SKM-1 (cell line): ENCODE measurements at regions not wholly inside any gene's neighbourhood (a gene's known extent, or its start where the extent isn't known, plus 50 kb on each side); places are given as distances from the start of the nearest gene placed in this dataset.

Experiments used
- DNase-seq: peaks from one replicate; lab custom pipeline; 2025; ENCODE audit not compliant: unreplicated experiment; lab: John Stamatoyannopoulos, UW

DNA sequence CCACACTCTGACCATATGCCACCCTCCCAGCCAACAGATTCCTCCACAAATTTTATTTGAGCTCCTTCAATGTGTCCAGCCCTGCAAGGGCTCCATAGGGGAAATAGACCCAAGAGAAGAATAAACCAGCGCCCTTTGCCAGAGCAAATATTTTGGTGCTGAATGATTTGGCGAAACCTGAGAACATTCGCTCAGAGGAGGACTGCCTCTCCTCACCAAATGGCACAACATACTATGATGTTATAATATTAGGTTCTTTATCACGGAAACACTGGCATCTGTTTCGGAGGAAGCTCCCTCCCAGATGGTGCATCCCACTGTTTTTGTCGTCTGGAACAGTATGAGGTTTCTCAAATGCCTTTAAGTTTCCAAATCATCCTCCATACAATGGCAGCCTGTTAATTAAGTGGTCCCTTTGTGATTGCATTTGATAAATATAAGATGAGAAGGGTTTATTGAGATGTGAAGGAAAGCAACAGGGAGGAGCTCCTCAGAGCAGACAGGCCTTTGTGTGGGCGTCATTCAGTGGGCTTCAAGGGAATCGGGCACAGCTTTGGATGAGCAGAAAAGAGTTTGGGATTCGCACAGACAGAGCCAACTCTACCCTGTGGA lies 139.1 kb upstream of the ADRA1B start:
- DNase-seq, result no peak

GRCh38 chr5:159779481-159779880 lies 136.8 kb upstream of the ADRA1B start:
- DNase-seq, result no peak

DNA sequence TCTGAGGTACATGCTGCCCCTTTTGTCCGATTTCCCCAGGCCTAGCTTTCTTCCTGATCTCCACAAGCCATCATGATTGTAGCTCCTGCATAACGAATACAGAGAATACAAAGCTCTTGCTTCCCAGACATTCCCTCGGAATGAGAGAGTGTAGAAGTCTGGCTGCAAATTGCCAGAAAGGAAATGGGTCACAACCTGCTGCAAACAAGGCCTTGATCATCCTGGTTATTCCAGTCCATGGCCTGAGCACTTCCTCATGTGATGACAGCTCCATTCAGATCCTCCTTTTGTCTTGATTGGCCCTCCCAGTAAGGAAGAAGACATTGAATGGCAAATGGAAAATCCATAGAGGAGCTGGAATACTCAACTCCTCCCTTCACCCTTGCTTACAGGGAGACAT lies 136.0 kb upstream of the ADRA1B start:
- DNase-seq, result no peak

DNA sequence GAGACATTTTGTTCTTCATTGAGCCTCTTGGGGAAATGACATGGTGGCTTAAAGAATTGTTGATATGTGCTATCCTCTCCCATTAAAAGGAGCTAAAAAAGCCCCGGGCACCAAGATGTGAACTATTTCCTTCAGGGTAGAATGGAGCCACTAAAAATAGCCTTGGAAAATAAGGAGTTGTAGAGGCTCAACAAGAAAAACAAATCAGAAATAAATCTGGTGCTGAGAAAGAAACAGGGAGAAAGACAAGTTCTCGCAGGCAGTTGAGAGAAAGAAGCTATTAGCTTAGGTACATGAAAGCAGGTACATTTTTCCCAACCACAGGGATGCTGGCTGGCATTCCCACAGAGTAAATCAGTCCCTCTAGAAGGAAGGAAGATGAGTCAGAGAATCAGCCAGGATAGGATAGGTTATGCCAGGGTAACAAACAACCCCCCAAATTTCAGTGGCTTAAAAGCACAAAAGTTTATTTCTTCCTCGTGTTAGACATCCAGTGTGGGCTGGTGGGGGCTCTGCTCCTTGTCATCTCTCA lies 134.6 kb upstream of the ADRA1B start:
- no peak for DNase-seq

DNA sequence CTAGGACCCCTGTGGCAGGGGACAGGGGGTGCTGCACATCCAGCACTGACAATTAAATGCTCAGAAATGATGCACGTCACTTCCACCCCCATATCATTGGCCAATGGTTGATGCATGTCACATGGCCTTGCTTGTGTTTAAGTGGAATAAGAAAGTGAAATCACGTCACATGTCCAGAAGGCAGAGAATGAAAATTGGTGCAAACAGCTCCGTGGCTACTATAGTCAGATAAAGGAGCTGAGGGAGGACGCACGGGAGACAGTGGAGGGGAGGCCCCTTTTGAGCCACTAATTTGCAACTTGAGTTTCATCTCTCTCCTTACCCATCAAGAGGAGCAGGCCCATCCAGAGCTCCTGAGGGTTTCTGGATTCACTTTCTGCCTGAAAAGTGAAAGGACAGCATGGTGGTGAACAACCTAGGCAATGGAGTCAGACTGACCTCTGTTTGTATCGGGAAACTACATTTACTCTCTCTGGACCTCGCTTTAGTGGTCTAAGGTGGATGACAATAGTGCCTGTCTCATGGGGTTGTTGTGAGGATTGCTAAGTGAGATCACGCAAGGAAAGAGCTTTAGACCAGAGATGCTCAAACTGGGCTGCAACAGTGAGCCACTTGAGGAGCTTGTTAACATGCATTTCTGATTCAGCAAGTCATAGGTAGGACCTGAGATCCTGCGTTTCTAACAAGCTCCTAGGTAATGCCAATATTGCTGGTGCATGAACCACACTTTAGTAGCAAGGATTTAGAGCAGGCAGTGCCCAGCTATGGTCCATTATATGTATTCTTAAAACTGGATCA lies 133.9 kb upstream of the ADRA1B start:
- no peak for DNase-seq

- DNase-seq, result no peak
These were observed 133.3 kb upstream of the ADRA1B start for GRCh38 chr5:159782995-159783300.

- DNase-seq, result no peak
These were observed 132.5 kb upstream of the ADRA1B start for GRCh38 chr5:159783726-159784247.

GRCh38 chr5:159784993-159785392 lies 131.3 kb upstream of the ADRA1B start:
- DNase-seq, result no peak

- no peak for DNase-seq
These were observed 130.6 kb upstream of the ADRA1B start for GRCh38 chr5:159785656-159786055.

DNA sequence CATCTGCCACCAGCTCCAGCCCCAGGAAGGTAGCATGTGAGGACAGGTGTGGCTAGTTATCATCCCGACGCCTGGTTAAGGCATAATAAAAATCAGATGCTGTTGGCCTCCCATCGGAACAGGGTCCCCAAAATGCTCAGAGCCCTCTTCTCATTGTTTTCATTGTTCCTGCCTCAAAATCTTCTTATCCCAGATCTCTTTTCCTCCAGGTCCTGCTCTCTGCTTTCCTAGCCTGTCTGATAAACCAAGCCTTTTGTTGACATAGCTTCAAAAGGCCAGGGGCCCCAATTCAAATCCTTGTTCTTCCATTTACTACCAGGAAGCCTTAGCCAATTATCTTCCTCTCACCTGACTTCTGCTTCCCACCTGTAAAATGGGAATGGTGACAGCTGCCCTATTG lies 130.1 kb upstream of the ADRA1B start:
- no peak for DNase-seq

DNA sequence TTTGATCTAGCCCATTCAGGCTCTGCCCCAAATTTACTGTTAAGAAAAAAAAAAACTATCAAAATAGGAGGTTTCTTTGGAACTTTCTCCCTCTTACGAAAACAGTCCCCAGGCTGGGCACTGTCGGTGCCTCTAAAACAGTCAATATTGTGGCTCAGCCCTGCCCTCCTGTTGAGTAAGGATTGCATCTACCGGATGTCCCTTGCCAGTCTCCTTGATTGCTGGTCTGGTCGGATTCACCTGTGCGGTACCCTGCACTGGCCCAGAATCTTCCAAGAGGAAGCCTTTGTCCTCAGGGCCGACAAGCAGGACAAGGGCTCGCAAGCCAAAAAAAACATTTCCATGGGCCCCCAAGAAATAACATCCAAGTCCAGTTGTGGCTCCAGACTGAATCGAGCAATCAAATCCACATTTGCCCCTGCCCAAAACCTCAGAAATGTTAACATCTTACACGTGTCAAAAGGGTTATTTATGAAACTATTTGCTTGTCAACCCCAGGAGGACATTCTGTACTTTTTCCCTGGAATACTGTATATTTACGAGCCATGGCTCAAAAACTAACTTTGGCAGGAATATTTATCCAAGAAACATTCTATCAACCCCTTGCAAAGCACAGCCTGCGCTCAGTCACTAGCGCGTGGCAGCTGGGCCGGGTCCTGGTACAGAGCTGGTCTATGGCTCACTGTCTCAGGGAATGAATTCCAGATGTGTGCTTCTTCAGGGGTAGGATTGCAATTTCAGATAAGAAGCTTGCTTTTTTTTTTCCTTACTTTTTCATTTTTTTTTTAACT lies 129.2 kb upstream of the ADRA1B start:
- DNase-seq, result no peak

GRCh38 chr5:159787837-159788236 lies 128.4 kb upstream of the ADRA1B start:
- no peak for DNase-seq

DNA sequence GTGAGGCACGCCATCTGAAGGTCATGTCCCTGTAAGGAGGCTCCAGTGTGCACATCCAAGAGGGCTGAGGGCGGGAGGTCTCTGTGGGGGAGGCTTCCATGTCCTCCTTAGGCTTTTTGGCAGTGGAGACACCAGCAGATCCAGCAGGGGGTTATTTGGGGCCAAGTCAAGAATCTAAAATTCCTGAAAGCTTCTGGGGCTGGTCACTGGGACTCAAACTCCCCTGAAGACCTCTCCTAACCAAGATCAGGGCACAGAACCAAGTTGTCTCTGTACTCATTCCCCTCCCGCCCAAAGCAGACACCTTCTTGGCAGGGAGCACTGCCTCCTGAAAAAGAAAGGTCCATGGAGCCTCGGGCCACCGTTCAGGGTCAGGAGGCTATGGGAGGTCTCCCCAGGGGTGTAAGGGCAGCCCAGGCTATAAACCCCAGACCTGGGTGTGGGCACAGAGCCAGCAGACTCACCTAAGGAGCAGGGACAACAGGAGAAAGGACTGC lies 127.4 kb upstream of the ADRA1B start:
- no peak for DNase-seq

GRCh38 chr5:159792180-159792579 lies 124.1 kb upstream of the ADRA1B start:
- DNase-seq, result no peak

GRCh38 chr5:159797261-159797970 lies 118.9 kb upstream of the ADRA1B start:
- DNase-seq, result no peak

- no peak for DNase-seq
These were observed 116.6 kb upstream of the ADRA1B start for GRCh38 chr5:159799701-159800100.

- DNase-seq, result no peak
These were observed 116.0 kb upstream of the ADRA1B start for GRCh38 chr5:159800131-159800840.

DNA sequence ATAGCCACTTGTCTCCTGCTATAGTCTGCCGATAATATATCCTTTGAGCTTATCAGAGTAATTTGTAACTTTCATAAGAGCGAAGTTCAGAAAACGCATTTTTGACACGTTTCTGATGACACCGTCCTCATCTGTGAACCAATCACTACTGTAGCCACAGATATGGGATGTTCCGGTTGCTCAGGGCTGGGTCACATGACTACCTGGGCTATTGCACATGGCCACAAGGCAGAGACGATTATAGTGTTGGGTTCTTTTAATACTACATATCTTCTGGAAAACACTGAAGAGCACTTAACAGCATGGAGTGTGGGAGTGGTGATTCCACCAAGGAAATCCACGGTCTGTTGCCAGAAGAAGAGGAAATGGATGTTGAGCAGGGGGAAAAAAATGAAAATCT lies 115.0 kb upstream of the ADRA1B start:
- no peak for DNase-seq

DNA sequence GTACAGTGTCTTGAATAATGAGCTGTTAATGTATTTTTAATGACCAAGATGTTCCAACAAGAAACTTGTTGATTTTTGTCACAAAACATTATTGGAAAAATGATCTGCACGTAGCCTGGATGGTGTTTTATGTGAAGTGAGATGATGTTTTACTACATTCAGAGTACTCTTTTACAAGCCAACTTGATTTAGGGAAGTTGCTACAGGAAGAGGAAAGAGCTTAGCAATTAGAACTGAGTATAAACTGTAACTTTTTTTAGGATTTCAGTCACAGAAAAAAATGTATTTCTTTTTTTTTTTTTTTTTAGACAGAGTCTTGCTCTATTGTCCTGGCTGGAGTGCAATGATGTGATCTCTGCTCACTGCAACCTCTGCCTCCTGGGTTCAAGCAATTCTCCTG lies 113.6 kb upstream of the ADRA1B start:
- DNase-seq, result peak; percentile 63

DNA sequence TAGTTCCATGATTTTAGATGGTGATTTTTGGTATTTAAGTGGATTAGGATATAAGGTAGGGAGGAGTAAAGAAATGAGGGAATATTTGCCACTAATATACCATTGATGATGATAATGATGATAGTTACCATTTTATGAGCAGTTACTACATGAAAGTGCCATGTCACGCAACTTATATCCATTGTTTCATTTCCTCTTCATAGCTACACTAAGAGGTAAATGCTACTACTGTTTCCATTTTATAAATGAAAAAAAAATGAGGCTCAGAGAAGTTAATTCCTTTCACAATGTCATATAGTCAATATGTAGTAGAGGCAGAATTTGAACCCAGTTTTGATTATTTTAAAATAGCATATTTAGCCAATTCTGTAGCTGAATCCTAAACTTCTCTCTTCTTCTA lies 112.2 kb upstream of the ADRA1B start:
- no peak for DNase-seq
